ENCODE measurements at regions not wholly inside any gene's neighbourhood (a gene's known extent, or its start where the extent isn't known, plus 50 kb on each side); places are given as distances from the start of the nearest gene placed in this dataset.

DNA sequence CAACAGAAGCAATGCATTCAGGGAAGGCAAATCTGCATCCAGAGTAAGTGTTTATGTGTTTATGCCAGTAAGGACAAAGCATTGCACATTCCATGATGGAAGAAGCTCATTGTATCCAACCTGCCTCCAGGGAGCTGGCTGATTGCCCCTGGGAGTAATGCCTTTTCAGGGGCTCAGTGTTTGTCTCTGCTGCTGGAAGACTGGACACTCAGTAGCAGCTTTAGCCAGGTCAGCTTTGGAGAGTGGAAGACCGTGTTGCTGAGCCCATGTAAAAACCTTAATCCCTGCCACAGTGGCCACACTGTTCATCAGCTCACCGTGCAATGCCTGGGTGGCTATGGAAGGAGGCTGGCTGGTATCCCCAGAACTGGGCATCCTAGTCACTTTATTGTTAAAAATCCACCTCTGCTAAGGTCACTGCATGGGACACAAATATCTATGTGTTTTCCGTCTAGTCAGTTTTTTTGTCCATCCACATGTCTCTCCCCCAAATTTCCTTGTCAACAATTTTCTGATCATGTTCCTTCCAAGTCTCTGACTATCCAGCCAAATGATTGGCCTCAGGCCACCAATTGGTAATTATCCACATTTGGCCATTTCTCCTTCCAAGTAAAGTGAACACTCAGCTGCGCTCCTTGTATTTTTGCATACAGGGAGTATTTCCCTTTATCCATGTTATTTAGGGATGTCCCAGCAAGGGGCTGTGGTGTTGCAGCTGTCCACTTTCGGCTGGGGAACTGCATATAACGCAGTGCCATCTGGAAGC lies 2044.5 kb upstream of the AGA start:
- no peak for DNase-seq (ENCODE audit: extremely low read depth in 1 of 2, low read depth in 1 of 2)

DNA sequence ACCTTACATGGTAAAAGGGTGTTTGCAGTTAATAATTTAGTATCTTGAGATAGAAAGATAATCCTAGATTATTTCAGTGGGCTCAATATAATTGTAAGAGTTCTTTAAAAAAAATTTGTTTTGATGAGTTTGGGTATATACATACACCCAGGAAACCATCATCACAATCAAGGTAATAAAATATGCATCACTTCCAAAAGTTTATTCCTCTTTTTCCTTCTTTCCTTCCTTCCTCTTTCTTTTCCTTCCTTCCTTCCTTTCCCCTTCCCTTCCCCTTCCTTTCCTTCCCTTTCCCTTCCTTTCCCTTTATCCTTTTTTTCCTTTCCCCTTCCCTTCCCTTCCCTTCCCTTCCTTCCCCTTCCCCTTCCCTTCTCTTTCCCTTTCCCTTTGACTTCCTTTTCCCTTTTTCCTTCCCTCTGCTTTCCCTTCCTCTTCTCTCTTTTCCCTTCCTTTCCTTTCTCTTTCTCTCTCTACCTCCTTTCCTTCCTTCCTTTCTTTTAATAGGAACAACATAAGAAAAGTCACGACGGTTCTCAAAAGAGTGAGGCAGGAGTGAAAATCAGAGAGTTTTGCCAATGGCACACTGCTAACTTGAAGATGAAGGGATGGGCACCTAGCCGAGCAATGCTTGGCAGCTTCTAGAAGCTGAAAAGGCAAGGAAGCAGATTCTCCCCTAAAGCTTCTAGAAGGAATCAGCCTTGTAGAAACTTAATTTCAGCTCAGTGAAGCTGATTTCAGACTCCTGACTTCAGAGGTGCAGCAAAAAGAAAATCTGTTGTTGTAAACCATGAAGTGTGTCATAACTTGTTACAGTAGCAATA lies 2050.2 kb upstream of the AGA start:
- DNase-seq (ENCODE audit: extremely low read depth in 1 of 2, low read depth in 1 of 2) = no peak

DNA sequence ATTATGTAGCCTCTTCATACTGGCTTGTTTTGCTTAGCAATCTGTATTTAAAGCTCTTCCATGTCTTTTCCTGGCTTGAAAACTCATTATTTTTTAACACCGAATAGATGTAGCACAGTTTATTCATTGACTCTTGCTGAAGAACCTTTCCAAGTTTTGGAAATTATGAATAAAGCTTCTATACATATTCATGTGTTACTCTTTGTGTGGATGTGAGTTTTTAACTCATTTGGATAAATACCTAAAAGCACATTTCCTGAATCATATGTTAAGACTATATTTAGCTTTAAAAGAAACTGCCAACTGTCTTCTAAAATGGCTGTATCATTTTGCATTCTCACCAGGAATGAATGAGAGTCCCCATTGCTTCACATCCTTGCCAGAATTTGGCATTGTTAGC lies 2061.7 kb upstream of the AGA start:
- no peak for DNase-seq (ENCODE audit: extremely low read depth in 1 of 2, low read depth in 1 of 2)

DNA sequence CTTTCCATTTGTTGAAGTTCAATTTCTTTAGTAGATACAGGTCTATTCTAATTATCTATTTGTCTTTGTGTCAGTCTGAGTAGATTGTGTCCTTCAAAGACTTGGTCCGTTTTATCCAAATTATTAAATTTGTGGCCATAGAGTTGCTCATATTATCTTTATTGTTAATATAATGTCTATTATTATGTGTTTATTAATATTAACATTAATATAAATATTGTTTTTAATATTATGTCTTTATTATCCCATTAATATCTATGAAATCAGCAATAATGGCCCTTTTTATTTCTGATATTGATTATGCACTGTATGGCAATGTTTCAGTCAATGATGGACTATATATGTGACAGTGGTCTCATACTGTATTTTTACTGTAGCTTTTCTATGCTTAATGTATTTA lies 2067.3 kb upstream of the AGA start:
- DNase-seq (ENCODE audit: extremely low read depth in 1 of 2, low read depth in 1 of 2) = no peak

DNA sequence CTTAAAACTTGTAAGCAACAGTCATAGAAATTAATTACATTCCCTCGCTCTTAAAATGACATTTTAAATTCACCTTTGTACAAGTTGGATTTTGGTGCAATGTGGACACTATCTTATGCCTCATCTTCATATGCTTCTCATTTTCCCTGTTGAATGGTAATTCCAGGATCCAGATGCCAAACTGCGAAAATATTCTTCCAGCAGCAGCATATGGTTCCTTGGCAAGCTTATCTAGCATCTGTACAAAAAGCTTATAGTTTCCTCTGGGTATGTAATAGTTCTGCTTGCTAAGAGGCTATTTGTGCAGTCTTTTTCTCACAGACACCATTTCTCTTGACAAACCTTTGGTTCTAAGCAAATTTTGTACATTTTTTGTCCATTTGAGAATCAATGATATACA lies 2079.7 kb upstream of the AGA start:
- DNase-seq (ENCODE audit: extremely low read depth in 1 of 2, low read depth in 1 of 2) = no peak

DNA sequence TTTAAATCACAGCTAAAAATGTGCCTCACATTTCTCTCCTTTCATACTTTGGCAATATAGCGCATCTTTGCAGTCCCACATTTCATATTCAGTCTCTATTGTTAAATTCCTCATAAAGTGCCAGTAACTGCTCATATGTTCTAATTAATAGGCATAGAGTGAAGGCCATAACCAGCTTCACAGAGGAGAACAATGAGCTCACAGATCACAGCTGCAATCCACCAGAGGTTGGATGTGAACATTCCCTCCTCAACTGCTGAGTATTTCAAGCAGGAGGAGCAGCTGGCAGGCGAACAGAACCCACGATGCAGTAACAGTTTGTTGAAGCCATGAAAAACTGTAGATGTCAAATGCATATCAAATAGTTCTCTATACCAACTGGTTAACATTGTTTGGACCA lies 2088.7 kb upstream of the AGA start:
- no peak for DNase-seq (ENCODE audit: extremely low read depth in 1 of 2, low read depth in 1 of 2)

DNA sequence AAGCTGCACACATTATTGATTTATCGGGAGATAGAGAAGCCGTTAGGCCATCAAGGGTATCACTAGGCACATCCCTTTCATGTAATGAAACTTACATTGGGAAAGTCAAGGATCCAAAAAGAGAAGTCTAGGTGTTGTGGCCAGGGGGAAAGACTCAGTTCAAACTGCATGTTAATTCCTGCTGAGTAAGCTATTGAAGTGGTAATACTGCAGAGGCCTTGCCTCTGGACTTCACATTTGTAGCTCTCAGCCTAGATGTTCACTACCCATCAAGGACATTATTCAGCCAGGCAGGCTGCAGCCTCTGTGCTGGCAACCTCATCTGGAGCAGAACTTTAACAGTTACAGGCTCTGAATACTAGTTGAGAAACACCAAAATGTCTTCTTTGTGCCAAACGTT lies 2094.5 kb upstream of the AGA start:
- no peak for DNase-seq (ENCODE audit: extremely low read depth in 1 of 2, low read depth in 1 of 2)

DNA sequence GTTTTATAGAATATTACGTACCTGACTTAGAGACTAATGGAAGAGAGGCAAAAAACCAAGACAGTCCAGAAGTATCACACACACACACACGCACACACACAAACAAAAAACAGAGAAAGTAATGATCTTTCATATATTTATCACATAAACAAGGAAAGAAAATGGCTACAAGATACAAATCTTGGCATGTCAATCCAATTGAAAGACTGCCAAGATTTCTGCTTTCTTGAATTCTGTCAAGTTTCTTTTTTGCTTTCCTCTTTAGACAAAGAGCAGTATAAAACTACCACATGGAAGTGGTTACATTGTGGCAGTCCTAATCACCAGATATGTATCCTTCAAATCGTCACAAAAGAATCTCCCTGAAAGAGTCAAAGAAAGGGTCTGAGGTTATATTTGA lies 2097.4 kb upstream of the AGA start:
- no peak for DNase-seq (ENCODE audit: extremely low read depth in 1 of 2, low read depth in 1 of 2)

DNA sequence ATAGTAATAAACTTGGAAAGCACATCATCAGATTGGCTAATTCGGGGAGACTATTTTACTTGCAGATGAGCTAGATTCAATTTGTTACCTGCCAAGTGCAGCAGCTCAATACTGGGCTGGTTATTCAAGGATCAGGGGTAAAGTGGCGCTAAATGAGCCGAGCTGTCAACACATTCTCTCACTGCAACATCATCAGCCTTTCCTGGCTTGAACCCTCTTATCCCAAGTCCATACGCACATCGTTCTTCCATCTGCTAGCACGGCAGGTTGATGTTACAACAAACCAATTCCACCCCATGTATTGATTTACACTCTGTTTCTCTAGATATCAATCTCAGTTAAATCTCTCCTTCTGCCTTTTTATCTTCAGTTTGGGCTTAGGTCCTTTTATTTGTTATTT lies 2101.5 kb upstream of the AGA start:
- DNase-seq (ENCODE audit: extremely low read depth in 1 of 2, low read depth in 1 of 2) = no peak

DNA sequence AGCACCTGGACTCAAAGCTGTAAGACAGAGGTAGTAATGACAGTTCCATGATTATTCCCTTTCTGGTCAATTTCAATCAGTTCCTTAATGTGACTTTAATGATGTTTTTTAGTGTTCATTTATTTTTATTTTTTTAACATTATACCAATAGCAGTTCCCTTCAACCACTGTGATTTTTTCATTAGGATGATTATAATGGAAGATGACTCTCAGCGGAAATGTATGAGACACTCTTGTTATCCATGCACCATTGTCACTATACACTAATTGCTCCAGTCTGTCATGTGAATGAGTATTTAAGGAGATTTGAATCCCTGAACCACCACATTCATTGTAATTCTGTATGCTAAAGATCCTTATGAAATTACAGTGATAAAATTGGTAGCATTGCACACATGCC lies 2102.3 kb upstream of the AGA start:
- DNase-seq (ENCODE audit: extremely low read depth in 1 of 2, low read depth in 1 of 2) = no peak

DNA sequence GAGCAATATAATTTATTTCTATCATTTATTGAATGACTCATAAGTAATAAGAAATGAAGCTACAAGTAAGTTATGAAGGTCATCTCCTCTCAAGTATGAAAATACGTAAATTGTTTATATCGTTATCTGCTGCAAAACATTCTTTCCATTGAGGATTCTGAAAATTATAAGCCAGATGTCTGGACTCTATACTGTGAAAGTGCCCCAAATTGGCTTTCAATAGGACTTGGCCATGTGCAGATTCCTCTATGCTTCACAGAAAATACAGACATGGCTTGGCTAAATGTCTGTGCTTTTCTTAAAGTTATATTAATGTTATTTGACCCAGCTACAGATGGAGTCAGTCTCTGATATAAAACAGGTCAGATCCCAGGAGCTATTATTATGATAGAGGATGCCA lies 2109.9 kb upstream of the AGA start:
- DNase-seq (ENCODE audit: extremely low read depth in 1 of 2, low read depth in 1 of 2) = no peak

DNA sequence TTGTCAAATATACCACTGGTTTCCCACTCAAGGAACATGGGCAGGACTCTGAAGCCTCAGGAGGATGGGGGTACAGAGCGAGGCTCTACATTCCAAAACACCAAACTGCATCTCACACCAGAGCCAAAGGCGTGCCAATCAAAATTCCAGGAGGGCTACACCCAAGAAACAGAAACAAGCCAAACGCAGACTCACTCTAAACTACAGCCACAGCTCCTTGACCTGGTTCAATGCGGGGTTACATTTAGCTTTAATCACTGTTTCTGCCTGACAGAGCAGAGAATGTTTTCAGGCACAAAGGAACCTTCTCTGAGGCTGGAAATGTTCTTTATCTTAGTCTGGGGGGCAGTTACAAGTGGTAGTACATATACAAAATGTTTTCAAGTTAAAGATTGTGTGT lies 2121.5 kb upstream of the AGA start:
- no peak for DNase-seq (ENCODE audit: extremely low read depth in 1 of 2, low read depth in 1 of 2)

DNA sequence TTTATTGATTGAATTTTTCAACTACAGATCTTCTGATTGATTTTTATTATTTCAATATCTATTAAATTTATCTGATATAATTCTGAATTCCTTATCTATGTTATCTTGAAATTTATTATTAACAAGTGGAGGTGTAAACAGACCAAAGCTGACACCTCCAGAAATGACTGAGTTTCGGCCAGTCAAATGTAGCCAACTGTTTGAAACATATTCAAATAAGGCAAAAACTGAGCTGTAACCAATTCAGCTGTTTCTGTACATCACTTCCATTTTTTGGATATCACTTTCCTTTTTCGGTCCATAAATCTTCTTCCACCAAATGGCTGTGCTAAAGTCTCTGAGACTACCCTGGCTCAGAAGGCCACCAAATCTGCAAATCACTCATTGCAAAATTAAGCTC lies 2127.3 kb upstream of the AGA start:
- no peak for DNase-seq (ENCODE audit: extremely low read depth in 1 of 2, low read depth in 1 of 2)

DNA sequence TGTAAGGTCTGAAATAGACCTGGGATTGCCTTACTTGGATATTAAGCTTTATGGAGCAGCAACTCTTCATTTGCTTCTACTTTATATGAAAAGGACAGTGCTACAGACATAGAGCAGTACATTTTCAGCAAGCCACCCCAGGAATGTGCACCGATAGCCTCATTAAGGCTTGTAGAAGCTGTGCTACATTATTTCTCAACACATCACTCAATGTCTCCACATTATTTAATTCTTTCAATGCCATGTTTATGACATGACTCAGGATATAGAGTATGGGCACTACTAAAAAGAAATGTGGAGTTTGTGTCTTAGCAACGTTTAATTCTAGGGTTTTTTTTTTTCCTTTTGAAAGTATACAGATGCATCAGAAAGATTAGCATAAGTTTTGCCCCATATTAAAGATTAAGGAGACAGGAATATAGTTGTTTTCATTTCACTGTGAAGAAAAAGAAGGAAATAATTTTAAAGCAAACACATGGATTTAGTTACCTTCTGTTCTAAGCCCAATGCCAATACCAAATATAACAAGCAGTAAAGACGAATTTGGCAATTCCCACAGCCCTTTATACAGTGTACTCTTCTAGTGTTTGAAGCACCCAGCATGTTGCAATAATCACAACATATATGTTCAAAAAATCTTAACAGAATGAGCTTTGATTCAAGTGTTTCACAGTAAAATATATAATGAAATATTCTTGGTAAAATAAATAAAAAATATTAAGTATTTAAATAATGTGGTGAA lies 2140.1 kb upstream of the AGA start:
- no peak for DNase-seq (ENCODE audit: extremely low read depth in 1 of 2, low read depth in 1 of 2)

DNA sequence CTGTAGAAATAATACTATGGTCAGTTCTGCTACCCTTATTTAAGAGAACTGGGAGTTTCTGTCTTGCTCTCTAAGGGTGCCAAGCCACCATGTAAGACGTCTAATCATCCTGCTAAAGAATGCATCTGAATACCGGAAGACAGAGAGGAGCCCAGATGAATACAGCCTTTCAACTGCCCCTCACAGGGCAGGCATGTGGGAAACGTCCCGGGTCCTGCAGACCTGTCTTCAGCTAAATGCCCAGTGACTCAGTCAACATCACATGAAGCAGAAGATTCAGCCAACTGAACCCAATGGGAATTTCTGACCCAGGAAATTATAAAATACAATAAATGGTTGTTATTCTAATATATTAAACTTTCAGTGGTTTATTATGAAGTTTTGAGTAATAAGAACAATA lies 2141.0 kb upstream of the AGA start:
- no peak for DNase-seq (ENCODE audit: extremely low read depth in 1 of 2, low read depth in 1 of 2)

DNA sequence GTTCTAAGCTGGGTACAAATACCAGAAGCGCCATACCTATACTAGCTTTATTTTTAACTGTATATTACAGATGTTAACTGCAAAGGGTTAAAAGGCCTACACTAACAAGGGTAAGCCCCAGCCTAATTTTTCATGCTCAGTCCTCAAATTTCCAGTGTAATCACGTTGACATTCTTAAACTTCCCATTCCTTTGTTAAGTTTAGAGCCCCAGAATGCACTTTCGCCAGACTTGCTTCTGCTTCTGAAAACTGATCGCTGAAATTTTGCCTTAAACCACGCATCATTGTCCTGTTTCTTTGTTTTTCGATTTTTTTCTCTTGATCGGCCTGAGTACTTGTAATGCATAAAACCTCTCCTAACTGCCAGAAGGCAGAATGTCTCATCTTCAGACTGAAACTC lies 2141.9 kb upstream of the AGA start:
- no peak for DNase-seq (ENCODE audit: extremely low read depth in 1 of 2, low read depth in 1 of 2)

DNA sequence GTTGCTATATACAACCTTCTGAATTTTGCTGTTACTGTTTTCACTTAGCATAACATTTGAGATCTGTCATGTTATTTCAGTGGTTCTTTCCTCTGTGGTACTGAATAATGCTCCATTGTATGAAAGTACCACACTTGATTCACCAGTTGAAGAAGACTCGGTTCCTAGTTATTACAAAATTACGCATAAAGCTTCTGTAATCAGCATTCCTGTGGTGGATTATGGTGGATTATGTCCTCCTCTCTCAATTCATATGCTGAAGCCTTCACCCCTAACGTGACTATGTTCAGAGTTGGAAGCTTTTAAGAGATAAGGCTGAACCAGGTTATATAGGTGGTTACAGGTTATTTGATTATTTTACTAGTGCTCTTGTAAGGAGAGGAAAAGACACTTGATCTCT lies 2143.5 kb upstream of the AGA start:
- no peak for DNase-seq (ENCODE audit: extremely low read depth in 1 of 2, low read depth in 1 of 2)

DNA sequence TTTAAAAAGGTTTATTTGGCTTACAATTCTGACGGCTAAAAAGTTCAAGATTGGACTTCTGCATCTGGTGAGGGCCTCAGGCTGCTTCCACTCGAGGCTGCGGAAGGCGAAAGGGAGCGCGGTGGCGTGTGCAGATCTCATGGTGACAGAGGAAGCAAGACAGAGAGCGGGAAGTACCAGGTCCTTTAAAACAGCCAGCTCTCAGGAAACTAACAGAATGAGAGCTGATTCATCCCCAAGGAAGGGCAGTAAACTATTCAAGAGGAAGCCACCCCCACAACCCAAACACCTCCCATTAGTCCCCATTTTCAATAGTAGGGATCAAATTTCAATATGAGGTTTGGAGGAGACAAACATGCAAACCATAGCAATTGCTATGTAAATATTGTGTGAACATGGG lies 2144.2 kb upstream of the AGA start:
- no peak for DNase-seq (ENCODE audit: extremely low read depth in 1 of 2, low read depth in 1 of 2)

DNA sequence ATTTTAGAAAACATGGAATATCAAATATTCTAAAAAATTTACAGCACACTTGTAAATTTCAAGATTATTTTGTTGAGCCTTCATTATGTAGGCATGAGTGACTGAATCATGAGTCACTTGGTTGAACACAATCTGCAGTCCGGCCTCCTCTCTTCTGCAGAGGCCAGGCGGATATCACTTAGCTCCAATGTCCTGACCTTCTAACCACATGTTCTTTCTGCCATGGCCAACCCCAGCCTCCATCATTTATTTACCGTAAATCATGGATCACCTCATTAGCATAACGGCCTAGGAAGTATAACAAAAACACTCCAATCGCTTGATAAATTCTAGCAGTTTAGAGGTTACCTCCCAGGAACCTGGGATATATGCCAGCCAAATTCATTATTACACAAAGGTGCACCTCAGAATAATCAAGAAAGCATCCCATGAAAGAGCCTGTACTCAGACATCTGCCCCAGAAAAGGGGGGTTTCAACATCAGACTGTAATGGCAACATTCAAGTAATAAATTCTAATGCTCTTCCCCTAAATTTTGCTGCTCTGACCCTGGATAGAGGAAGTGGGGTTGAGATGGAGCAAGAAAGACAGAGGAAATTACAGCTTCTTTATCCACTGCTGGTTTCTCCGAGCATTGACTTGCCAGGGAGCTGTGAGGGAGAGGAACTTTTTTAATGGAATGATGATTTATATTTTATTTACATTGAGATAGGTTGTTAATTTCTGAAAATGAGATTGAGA lies 2153.6 kb upstream of the AGA start:
- no peak for DNase-seq (ENCODE audit: extremely low read depth in 1 of 2, low read depth in 1 of 2)

DNA sequence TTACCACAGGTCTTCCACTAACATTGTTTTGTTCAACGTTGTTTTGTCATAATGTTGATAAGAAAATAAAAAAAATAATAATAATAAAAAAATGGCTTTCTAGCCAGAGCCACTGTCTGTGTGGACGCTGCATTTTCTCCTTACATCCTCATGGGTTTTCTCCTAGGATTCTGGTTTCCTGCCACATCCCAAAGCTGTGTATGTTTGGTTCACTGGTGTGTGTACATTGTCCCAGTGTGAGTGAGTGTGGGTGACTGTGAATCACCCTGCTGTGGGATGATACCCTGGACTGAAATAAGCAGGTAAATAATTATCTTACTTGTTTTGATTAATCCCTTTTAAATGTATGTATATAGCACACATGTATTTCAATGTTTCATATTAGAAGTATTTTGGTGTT lies 2154.4 kb upstream of the AGA start:
- no peak for DNase-seq (ENCODE audit: extremely low read depth in 1 of 2, low read depth in 1 of 2)

DNA sequence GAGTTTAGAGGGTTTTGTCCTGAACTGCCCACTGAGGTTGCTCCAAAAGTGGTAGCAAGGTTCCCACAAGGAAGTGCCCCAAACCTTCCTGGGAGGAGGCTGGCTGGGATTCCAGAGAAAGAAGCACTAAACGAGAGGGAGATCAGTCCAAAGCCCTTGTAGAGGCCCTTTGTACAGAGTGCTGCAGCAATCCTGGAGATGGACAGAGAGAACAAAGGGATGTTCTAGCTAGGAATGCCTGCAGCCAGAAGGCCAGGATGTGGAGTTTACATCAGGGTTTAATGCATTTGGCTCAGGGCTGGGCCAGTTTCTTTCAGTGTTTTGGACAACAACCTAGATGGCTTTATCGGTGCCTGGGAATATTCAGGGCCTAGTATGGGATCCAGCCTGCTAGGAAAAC lies 2155.1 kb upstream of the AGA start:
- DNase-seq (ENCODE audit: extremely low read depth in 1 of 2, low read depth in 1 of 2) = no peak
